ENCODE measurements at regions not wholly inside any gene's neighbourhood (a gene's known extent, or its start where the extent isn't known, plus 50 kb on each side); places are given as distances from the start of the nearest gene placed in this dataset.

- TF ChIP-seq POLR2A (IDR thresholded peaks at IDR 0.05; ENCODE audit: low read length): no peak
- TF ChIP-seq GATA1 (IDR thresholded peaks at IDR 0.05; ENCODE audit: low read depth, low read length): no peak
Measured at GRCh38 chr1:4129693-4130092, 229.6 kb upstream of the C1orf174 start.

Measured in erythroblast (primary cell).